Endodermal cell (in vitro differentiated cells): ENCODE measurements at regions not wholly inside any gene's neighbourhood (a gene's known extent, or its start where the extent isn't known, plus 50 kb on each side); places are given as distances from the start of the nearest gene placed in this dataset.

Experiments
- DNase-seq: peaks from one replicate; pipeline ENCODE4 v3.0.0-alpha.2; 2017
- H3K27ac ChIP-seq: 2 replicates; pipeline ENCODE4 v1.5.1; 2013; ENCODE audit warnings: mild to moderate bottlenecking, low read depth, low read length, moderate library complexity
- H3K27me3 ChIP-seq: 2 replicates; pipeline ENCODE4 v1.6.1; 2013; ENCODE audit warnings: mild to moderate bottlenecking, low read length, moderate library complexity; ENCODE audit not compliant: insufficient read depth, control insufficient read depth, poor library complexity, severe bottlenecking
- H3K36me3 ChIP-seq: 2 replicates; pipeline ENCODE4 v1.7.0; 2013; ENCODE audit warnings: mild to moderate bottlenecking, low read length, moderate library complexity; ENCODE audit not compliant: control insufficient read depth, insufficient read depth
- H3K4me1 ChIP-seq: one replicate; pipeline ENCODE4 v1.7.0; 2013; ENCODE audit warnings: low read length; ENCODE audit not compliant: control insufficient read depth, insufficient read depth
- H3K4me3 ChIP-seq: 2 replicates; pipeline ENCODE4 v1.5.1; 2013; ENCODE audit warnings: mild to moderate bottlenecking, low read length, moderate library complexity
- H3K9ac ChIP-seq: 2 replicates; pipeline ENCODE4 v1.6.1; 2013; ENCODE audit warnings: mild to moderate bottlenecking, low read length, moderate library complexity; ENCODE audit not compliant: poor library complexity, severe bottlenecking; ENCODE audit errors: extremely low read depth
- H3K9me3 ChIP-seq: 2 replicates; pipeline ENCODE4 v1.6.1; 2013; ENCODE audit warnings: mild to moderate bottlenecking, low read length, moderate library complexity; ENCODE audit not compliant: control insufficient read depth
- H3K27ac Mint-ChIP-seq: 2 replicates; pipeline ENCODE4 v1.8.0; 2020; ENCODE audit warnings: mixed read lengths
- H3K27me3 Mint-ChIP-seq: 2 replicates; pipeline ENCODE4 v1.8.0; 2021; ENCODE audit warnings: mild to moderate bottlenecking, mixed read lengths; ENCODE audit not compliant: insufficient read depth
- H3K36me3 Mint-ChIP-seq: 2 replicates; pipeline ENCODE4 v1.8.0; 2020; ENCODE audit warnings: low read depth, mixed read lengths
- H3K4me1 Mint-ChIP-seq: 2 replicates; pipeline ENCODE4 v1.8.0; 2020; ENCODE audit warnings: mixed read lengths
- H3K4me3 Mint-ChIP-seq: 2 replicates; pipeline ENCODE4 v1.8.0; 2020; ENCODE audit warnings: mild to moderate bottlenecking, moderate library complexity, mixed read lengths
- H3K9me3 Mint-ChIP-seq: 2 replicates; pipeline ENCODE4 v1.8.0; 2020; ENCODE audit warnings: mild to moderate bottlenecking, mixed read lengths
- WGBS, 2 experiments: methylation state at CpG; one replicate each; pipeline versions ENCODE4 v1.1.5 to v1.1.7; 2013; ENCODE audit warnings: missing lambda C conversion rate in 2 of 2, mixed read lengths in 1 of 2; ENCODE audit not compliant: insufficient coverage in 1 of 2, insufficient read length in 1 of 2; 5-methylcytosine and 5-hydroxymethylcytosine counted together
- TF ChIP-seq, protein P1 (sequence below): fragments of 200-600 bp; sonication (generic); conservative IDR thresholded peaks from 2 replicates; pipeline ENCODE4 v1.5.0; 2021; ENCODE audit warnings: antibody characterized with exemption, mild to moderate bottlenecking

DNA sequence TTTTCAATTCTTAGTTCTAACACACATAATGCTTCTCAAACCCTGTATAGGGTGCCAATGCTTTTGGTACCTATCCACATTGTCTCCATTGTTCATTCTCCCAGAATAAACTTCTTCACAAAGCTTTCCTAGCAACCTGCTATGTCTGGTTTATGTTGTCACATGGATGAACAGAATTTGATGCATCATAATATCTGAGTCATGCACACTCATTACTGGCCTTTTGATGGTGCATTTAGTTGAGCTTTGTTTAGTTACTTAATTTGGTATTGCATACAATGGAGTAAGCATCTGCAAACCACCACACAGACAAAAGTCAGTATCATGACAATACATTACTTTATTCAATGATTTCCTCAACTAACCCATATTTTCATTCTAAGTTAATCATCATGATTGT is 511.6 kb downstream of the CDY2B start:
- no peak for DNase-seq
- no peak overlapping the region for H3K27ac Mint-ChIP-seq
- H3K4me3 Mint-ChIP-seq = no peak overlapping the region
- Histone ChIP-seq H3K9me3 (no peaks in the 10 kb centered on the region), H3K9ac (no peak overlapping the region), H3K4me1 (no peaks in the 10 kb centered on the region), H3K4me3 (no peak overlapping the region), H3K27ac (no peak overlapping the region), H3K27me3 (no peaks in the 10 kb centered on the region), H3K36me3 (no peaks in the 10 kb centered on the region)
- no peaks in the 10 kb centered on the region for H3K4me1 Mint-ChIP-seq
- H3K27me3 Mint-ChIP-seq = no peaks in the 10 kb centered on the region
- TF ChIP-seq, protein P1, sequence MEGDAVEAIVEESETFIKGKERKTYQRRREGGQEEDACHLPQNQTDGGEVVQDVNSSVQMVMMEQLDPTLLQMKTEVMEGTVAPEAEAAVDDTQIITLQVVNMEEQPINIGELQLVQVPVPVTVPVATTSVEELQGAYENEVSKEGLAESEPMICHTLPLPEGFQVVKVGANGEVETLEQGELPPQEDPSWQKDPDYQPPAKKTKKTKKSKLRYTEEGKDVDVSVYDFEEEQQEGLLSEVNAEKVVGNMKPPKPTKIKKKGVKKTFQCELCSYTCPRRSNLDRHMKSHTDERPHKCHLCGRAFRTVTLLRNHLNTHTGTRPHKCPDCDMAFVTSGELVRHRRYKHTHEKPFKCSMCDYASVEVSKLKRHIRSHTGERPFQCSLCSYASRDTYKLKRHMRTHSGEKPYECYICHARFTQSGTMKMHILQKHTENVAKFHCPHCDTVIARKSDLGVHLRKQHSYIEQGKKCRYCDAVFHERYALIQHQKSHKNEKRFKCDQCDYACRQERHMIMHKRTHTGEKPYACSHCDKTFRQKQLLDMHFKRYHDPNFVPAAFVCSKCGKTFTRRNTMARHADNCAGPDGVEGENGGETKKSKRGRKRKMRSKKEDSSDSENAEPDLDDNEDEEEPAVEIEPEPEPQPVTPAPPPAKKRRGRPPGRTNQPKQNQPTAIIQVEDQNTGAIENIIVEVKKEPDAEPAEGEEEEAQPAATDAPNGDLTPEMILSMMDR = no peak
- H3K36me3 Mint-ChIP-seq = no peaks in the 10 kb centered on the region
- no peaks in the 10 kb centered on the region for H3K9me3 Mint-ChIP-seq

DNA sequence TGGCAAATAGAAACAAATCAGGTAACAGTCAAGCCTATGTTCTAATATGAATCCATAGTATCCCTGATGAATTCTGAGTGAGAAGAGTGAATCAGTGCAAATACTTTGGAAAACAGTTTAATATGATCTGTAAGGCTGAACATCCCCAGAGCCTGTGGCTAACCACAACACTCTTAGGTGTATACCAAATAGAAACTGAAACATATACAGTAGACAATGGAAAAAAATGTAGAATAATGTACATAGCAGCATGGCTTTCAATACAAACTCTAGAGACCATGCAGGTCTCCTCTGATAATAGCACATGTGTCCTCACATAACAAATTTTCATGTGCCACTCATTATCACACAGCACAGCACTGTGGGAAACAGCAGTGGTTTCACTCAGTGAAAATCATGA is 513.6 kb downstream of the CDY2B start:
- Histone ChIP-seq H3K4me1 (no peaks in the 10 kb centered on the region), H3K36me3 (no peaks in the 10 kb centered on the region), H3K9ac (no peak overlapping the region), H3K4me3 (no peak overlapping the region), H3K27me3 (no peaks in the 10 kb centered on the region), H3K27ac (no peak overlapping the region), H3K9me3 (no peaks in the 10 kb centered on the region)
- Mint-ChIP-seq H3K27me3 (no peaks in the 10 kb centered on the region), H3K36me3 (no peaks in the 10 kb centered on the region), H3K4me1 (no peaks in the 10 kb centered on the region), H3K4me3 (no peak overlapping the region), H3K27ac (no peak overlapping the region), H3K9me3 (no peaks in the 10 kb centered on the region)
- TF ChIP-seq, protein P1 = no peak
- DNase-seq = no peak

DNA sequence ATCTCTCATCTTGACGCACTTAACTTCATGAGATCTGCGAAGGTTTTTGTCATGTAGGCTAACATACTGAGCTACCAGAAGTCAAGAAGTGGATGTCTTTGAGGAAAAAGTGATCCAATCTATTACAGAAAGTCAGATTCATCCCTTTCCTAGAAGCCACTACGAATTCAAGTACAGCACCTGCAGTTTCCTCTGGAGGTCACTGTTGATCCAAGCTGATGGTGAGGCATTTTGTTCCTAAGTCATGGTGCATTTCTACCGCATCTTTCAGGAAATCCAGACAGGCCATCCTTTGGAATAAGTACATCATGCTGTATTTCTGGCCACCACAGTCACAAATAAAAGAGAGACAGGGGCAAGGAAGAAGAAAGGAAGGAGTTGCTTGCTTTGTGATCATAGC is 541.0 kb downstream of the CDY2B start:
- Histone ChIP-seq H3K27ac (no peak overlapping the region), H3K4me3 (no peak overlapping the region), H3K27me3 (no peaks in the 10 kb centered on the region), H3K9ac (no peak overlapping the region), H3K36me3 (no peaks in the 10 kb centered on the region), H3K9me3 (no peaks in the 10 kb centered on the region), H3K4me1 (no peaks in the 10 kb centered on the region)
- DNase-seq = no peak
- TF ChIP-seq, protein P1 = no peak
- no peak overlapping the region for H3K27ac Mint-ChIP-seq
- no peaks in the 10 kb centered on the region for H3K36me3 Mint-ChIP-seq
- H3K27me3 Mint-ChIP-seq = no peaks in the 10 kb centered on the region
- no peak overlapping the region for H3K4me3 Mint-ChIP-seq
- H3K4me1 Mint-ChIP-seq = no peaks in the 10 kb centered on the region
- WGBS, 2 experiments = 59 to 72% methylated on average over 3 to 4 of the region's 4 CpGs
- H3K9me3 Mint-ChIP-seq = no peaks in the 10 kb centered on the region
